Transverse colon (tissue), 4 donors: ENCODE measurements at regions not wholly inside any gene's neighbourhood (a gene's known extent, or its start where the extent isn't known, plus 50 kb on each side); places are given as distances from the start of the nearest gene placed in this dataset.

ENCODE experiments used
- DNase-seq: peaks from one replicate; pipeline ENCODE4 v3.0.0-alpha.2; 2019
- H3K27ac ChIP-seq, 4 donors: fragments of 200-600 bp; sonication (generic); 2 replicates each; pipeline ENCODE4 v1.5.1; 2016 to 2018; ENCODE audit warnings: inconsistent platforms in 4 of 4
- H3K27me3 ChIP-seq: fragments of 200-600 bp; sonication (generic); 2 replicates; pipeline ENCODE4 v1.5.1; 2017; ENCODE audit warnings: inconsistent platforms
- H3K36me3 ChIP-seq, 4 donors: fragments of 200-600 bp; sonication (generic); 2 replicates each; pipeline ENCODE4 v1.5.1; 2017 to 2019; ENCODE audit warnings: inconsistent platforms in 4 of 4
- H3K4me1 ChIP-seq, 4 donors: fragments of 200-600 bp; sonication (generic); 2 replicates each; pipeline ENCODE4 v1.5.1; 2017 to 2020; ENCODE audit warnings: inconsistent platforms in 4 of 4
- H3K4me3 ChIP-seq, 4 donors: fragments of 200-600 bp; sonication (generic); 1 replicate in 1 of 4; 2 replicates in 3 of 4; pipeline versions ENCODE4 v1.5.1 to v1.6.1; 2017 to 2019; ENCODE audit warnings: inconsistent platforms in 4 of 4
- H3K9me3 ChIP-seq, 2 donors: fragments of 200-600 bp; sonication (generic); 2 replicates each; pipeline ENCODE4 v1.5.1; 2017 to 2019; ENCODE audit warnings: inconsistent platforms in 2 of 2
- CTCF ChIP-seq, 5 experiments: fragments of 200-600 bp in 3 of 5; fragments of 450-650 bp in 2 of 5; sonication (generic) in 3 of 5; IDR thresholded peaks; 1 replicate in 2 of 5; 2 replicates in 3 of 5; pipeline ENCODE4 v1.5.1; 2016 to 2017; ENCODE audit warnings: antibody characterized with exemption in 5 of 5, inconsistent platforms in 3 of 5, mild to moderate bottlenecking in 2 of 5, moderate library complexity in 1 of 5
- EP300 ChIP-seq: sonication (generic); formaldehyde crosslinking; IDR thresholded peaks from one replicate; pipeline ENCODE4 v1.6.1; 2017; ENCODE audit warnings: antibody characterized with exemption, low read depth
- POLR2A ChIP-seq: fragments of 450-650 bp; IDR thresholded peaks from one replicate; pipeline ENCODE4 v1.6.1; 2016; ENCODE audit warnings: antibody characterized with exemption, mild to moderate bottlenecking, moderate library complexity
- POLR2AphosphoS5 ChIP-seq, 3 donors: sonication (generic); formaldehyde crosslinking; IDR thresholded peaks; one replicate each; pipeline ENCODE4 v1.6.1; 2016; ENCODE audit warnings: antibody characterized with exemption in 3 of 3
- WGBS, 2 donors: methylation state at CpG; one replicate each; pipeline ENCODE4 v1.1.5; 2018; ENCODE audit warnings: low coverage in 1 of 2; 5-methylcytosine and 5-hydroxymethylcytosine counted together
- in situ Hi-C, 4 donors: fragments of 200-750 bp; cut with MboI; loops; one replicate each; pipeline versions ENCODE4 v1.15.0 to v1.15.1; 2017; ENCODE audit warnings: low sequenced_read_pairs in 3 of 4, low pct_ligation_motif_present in 1 of 4, low pct_unique_long_range_greater_than_20kb in 1 of 4
- intact Hi-C: fragments of 100-400 bp; cut with DNase I; formaldehyde crosslinking; loops from one replicate; pipeline ENCODE4 v1.15.1; 2023; ENCODE audit warnings: low total_unique reads

- Histone ChIP-seq H3K4me1 (no peaks in the 10 kb centered on the region), H3K27me3 (peaks cover 90% of the 10 kb centered on the region), H3K36me3 (no peaks in the 10 kb centered on the region), H3K4me3 (no peak overlapping the region), H3K27ac (no peak overlapping the region), H3K9me3 (no peaks in the 10 kb centered on the region)
- TF ChIP-seq CTCF (IDR thresholded peaks at IDR 0.05) (no peak), POLR2A (no peak), EP300 (no peak), POLR2AphosphoS5 (IDR thresholded peaks at IDR 0.05) (no peak)
- WGBS, 2 donors = 64 to 81% methylated on average over 17 to 20 of the region's 20 CpGs
- in situ Hi-C loops (no loop called here), intact Hi-C loops (no loop called here)
- DNase-seq = no peak
These were observed 70.2 kb upstream of the OLIG2 start for GRCh38 chr21:32955311-32956060.

GRCh38 chr21:32956061-32956656, 69.6 kb upstream of the OLIG2 start:
- in situ Hi-C loops = no loop called here
- Histone ChIP-seq H3K9me3 (no peaks in the 10 kb centered on the region), H3K4me3 (no peak overlapping the region), H3K27ac (no peak overlapping the region), H3K27me3 (peaks cover 86% of the 10 kb centered on the region), H3K36me3 (no peaks in the 10 kb centered on the region), H3K4me1 (no peaks in the 10 kb centered on the region)
- intact Hi-C loops = no loop called here
- DNase-seq = no peak
- 62% methylated on average over 10 of the region's 10 CpGs; no CpG with 5 or more reads in 1 of the 2 donors for WGBS, 2 donors
- no peak for TF ChIP-seq EP300

GRCh38 chr21:32957545-32957944, 68.2 kb upstream of the OLIG2 start:
- Histone ChIP-seq H3K27me3 (peaks cover 86% of the 10 kb centered on the region), H3K36me3 (no peaks in the 10 kb centered on the region), H3K9me3 (no peaks in the 10 kb centered on the region), H3K27ac (no peak overlapping the region), H3K4me1 (no peaks in the 10 kb centered on the region), H3K4me3 (no peak overlapping the region)
- intact Hi-C loops = no loop called here
- DNase-seq = no peak
- 67 to 100% methylated on average over 1 to 8 of the region's 8 CpGs for WGBS, 2 donors
- TF ChIP-seq CTCF (IDR thresholded peaks at IDR 0.05) = no peak
- in situ Hi-C loops = no loop called here

GRCh38 chr21:32958288-32959002, 67.3 kb upstream of the OLIG2 start:
- H3K27ac ChIP-seq = no peak overlapping the region
- no peak for TF ChIP-seq POLR2A
- no peak for TF ChIP-seq EP300
- TF ChIP-seq POLR2AphosphoS5 (IDR thresholded peaks at IDR 0.05) = no peak
- no peak for TF ChIP-seq CTCF (IDR thresholded peaks at IDR 0.05)
- no peak for DNase-seq
- no peaks in the 10 kb centered on the region for H3K36me3 ChIP-seq
- in situ Hi-C loops (no loop called here), intact Hi-C loops (no loop called here)
- no peaks in the 10 kb centered on the region for H3K4me1 ChIP-seq
- H3K27me3 ChIP-seq = peaks cover 82% of the 10 kb centered on the region
- 66 to 80% methylated on average over 1 to 6 of the region's 6 CpGs for WGBS, 2 donors
- H3K4me3 ChIP-seq = no peak overlapping the region
- no peaks in the 10 kb centered on the region for H3K9me3 ChIP-seq
